Activated CD4-positive, alpha-beta T cell treated with anti-CD3 and anti-CD28 coated beads, Interleukin-2, amount 10 ng/mL, durations not matched to agents 7 days and 5 days (primary cell): ENCODE measurements at regions not wholly inside any gene's neighbourhood (a gene's known extent, or its start where the extent isn't known, plus 50 kb on each side); places are given as distances from the start of the nearest gene placed in this dataset.
"Not testable (repeated sequence)": the region's sequence is repeated elsewhere in the genome, so short reads cannot be mapped to it uniquely, and the experiment has no call there.

Source experiments
- CTCF ChIA-PET: fragments of 350-600 bp; sonication (Branson Sonifier 250); formaldehyde crosslinking; loops from one replicate; lab custom pipeline; 2021; ENCODE audit warnings: antibody characterized with exemption; lab: Charles Lee
- POLR2A ChIA-PET: fragments of 350-600 bp; sonication (Branson Sonifier 250); formaldehyde crosslinking; loops from one replicate; lab custom pipeline; 2021; ENCODE audit warnings: antibody characterized with exemption; lab: Charles Lee
- DNase-seq: peaks from one replicate; pipeline ENCODE4 v3.0.0-alpha.2; 2020
- H3K27ac Mint-ChIP-seq: one replicate; pipeline ENCODE4 v1.8.0; 2021; ENCODE audit warnings: mild to moderate bottlenecking, moderate library complexity, mixed read lengths
- H3K27me3 Mint-ChIP-seq: one replicate; pipeline ENCODE4 v1.8.0; 2021; ENCODE audit warnings: mixed read lengths
- H3K36me3 Mint-ChIP-seq: one replicate; pipeline ENCODE4 v1.8.0; 2021; ENCODE audit warnings: low read depth, mixed read lengths
- H3K4me1 Mint-ChIP-seq: one replicate; pipeline ENCODE4 v1.8.0; 2021; ENCODE audit warnings: mixed read lengths
- H3K4me3 Mint-ChIP-seq: one replicate; pipeline ENCODE4 v1.8.0; 2021; ENCODE audit warnings: mild to moderate bottlenecking, moderate library complexity, mixed read lengths
- H3K9me3 Mint-ChIP-seq: one replicate; pipeline ENCODE4 v1.8.0; 2021; ENCODE audit warnings: mixed read lengths

DNA sequence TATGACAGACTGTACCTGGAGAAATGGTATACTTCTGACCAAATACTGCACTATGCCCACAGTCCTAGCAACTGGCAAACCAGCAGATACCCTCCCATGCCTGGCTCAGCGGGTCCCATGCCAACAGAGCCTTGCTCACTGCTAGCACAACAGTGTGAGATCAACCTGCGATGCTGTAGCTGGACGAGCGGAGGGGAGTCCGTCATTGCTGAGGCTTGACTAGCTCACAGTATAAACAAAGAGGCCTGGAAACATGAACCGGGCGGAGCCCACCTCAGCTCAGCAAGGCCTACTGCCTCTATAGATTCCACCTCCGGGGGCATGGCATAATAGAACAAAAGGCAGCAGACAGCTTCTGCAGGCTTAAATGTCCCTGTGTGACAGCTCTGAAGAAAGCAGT is 93.2 kb upstream of the CAB39 start:
- Mint-ChIP-seq H3K4me3 (no peak overlapping the region), H3K4me1 (peaks cover 26% of the 10 kb centered on the region), H3K36me3 (peaks cover 13% of the 10 kb centered on the region), H3K9me3 (peaks cover 21% of the 10 kb centered on the region), H3K27me3 (no peaks in the 10 kb centered on the region), H3K27ac (no peak overlapping the region)
- ChIA-PET CTCF (no interaction called here), POLR2A (no interaction called here)
- DNase-seq: no peak

DNA sequence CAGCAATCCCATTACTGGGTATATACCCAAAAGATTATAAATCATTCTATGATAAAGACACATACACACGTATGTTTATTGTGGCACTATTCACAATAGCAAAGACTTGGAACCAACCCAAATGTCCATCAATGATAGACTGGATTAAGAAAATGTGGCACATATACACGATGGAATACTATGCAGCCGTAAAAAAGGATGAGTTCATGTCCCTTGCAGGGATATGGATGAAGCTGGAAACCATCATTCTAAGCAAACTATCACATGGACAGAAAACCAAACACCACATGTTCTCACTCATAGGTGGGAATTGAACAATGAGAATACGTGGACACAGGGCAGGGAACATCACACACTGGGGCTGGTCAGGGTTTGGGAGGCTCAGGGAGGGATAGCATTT is 87.4 kb upstream of the CAB39 start:
- Mint-ChIP-seq H3K36me3 (peaks cover 17% of the 10 kb centered on the region), H3K9me3 (peaks cover 18% of the 10 kb centered on the region), H3K4me1 (peaks cover 20% of the 10 kb centered on the region)
- CTCF ChIA-PET, DNase-seq, H3K4me3 Mint-ChIP-seq, H3K27me3 Mint-ChIP-seq, POLR2A ChIA-PET, H3K27ac Mint-ChIP-seq: not testable (repeated sequence)

DNA sequence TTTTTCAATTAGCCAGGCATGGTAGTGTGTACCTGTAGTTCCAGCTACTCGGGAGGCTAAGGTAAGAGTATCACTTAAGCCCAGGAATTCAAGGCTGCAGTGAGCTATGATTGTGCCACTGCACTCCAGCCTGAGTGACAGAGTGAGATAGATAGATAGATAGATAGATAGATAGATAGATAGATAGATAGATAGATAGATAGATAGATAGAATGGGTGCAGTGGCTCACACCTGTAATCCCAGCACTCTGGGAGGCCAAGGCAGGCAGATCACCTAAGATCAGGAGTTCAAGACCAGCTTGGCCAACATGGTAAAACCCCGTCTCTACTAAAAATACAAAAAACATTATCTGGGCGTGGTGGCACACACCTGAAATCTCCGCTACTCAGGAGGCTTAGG is 85.6 kb upstream of the CAB39 start:
- Mint-ChIP-seq H3K4me1 (peaks cover 17% of the 10 kb centered on the region), H3K36me3 (peaks cover 17% of the 10 kb centered on the region)
- POLR2A ChIA-PET, H3K27ac Mint-ChIP-seq, H3K9me3 Mint-ChIP-seq, H3K4me3 Mint-ChIP-seq, H3K27me3 Mint-ChIP-seq, DNase-seq: not testable (repeated sequence)
- CTCF ChIA-PET: interaction anchor here (0.6 to 1.6 kb wide), 5 partner anchors 16 to 577 kb away, joined by 3 to 7 read pairs (median 3); no protein-coding TSS in a partner anchor

DNA sequence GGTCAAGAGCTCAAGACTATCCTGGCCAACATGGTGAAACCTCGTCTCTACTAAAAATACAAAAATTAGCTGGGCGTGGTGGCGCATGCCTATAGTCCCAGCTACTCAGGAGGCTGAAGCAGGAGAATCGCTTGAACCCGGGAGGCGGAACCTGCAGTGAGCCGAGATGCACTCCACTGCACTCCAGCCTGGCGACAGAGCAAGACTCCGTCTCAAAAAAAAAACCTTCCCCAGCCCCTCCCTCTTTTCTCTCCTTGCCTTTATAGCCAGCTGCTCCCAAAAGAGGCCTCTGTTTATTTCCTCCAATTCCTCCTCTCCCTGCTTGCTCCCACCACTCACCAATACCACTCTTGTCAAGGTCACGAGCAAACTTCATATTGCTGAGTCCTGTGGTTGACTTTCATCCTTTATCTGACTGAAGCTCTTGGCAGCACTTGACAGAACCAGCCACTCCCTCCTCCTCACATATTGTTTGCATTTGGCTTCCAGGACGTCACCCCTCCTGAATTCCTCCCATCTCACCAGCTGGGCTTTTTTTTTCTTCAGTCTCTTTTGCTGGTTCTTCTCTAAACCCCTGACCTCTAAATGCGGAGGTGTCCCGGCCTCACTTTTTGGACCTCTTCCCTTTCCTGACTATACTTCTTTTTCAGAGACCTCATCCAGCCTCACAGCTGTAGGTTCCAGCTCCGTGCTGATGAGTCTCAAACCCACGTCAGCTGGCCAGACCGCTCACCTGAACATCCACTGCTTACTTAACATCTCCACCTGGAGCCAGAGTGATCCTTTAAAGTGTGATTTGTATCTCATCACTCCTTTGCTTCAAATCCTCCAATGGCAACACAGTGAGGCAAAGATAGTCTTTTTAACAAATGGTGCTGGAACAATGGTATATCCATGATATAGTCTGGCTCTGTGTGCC is 84.6 kb upstream of the CAB39 start:
- CTCF ChIA-PET: interaction anchor here (0.6 to 1.6 kb wide), 3 partner anchors 15 to 428 kb away, joined by 3 to 7 read pairs (median 3); no protein-coding TSS in a partner anchor
- H3K27me3 Mint-ChIP-seq: no peaks in the 10 kb centered on the region
- POLR2A ChIA-PET: no interaction called here
- peaks cover 17% of the 10 kb centered on the region for H3K4me1 Mint-ChIP-seq
- H3K36me3 Mint-ChIP-seq: peaks cover 11% of the 10 kb centered on the region
- DNase-seq: no peak
- H3K4me3 Mint-ChIP-seq: no peak overlapping the region
- H3K9me3 Mint-ChIP-seq: peaks cover 4% of the 10 kb centered on the region
- no peak overlapping the region for H3K27ac Mint-ChIP-seq

DNA sequence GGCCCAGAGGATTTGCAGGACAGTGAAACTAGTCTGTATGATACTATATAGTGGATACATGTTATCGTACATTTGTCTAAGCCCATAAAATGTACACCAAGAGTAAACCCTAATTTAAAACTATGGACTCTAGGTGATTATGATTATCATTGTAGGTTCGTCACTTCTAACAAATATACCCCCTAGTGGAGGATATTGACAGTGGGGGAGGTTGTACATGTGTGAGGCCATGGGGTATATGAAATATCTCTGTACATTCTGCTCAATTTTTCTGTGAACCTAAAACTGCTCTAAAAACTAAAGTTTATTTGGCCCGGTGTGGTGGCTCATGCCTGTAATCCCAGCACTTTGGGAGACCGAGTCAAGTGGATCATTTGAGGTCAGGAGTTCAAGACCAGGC is 81.2 kb upstream of the CAB39 start:
- no peak overlapping the region for H3K27ac Mint-ChIP-seq
- no peak overlapping the region for H3K4me3 Mint-ChIP-seq
- H3K4me1 Mint-ChIP-seq: peaks cover 18% of the 10 kb centered on the region
- H3K36me3 Mint-ChIP-seq: peaks cover 6% of the 10 kb centered on the region
- POLR2A ChIA-PET: no interaction called here
- no peak for DNase-seq
- H3K27me3 Mint-ChIP-seq: no peaks in the 10 kb centered on the region
- CTCF ChIA-PET: no interaction called here
- peaks cover 2% of the 10 kb centered on the region for H3K9me3 Mint-ChIP-seq

DNA sequence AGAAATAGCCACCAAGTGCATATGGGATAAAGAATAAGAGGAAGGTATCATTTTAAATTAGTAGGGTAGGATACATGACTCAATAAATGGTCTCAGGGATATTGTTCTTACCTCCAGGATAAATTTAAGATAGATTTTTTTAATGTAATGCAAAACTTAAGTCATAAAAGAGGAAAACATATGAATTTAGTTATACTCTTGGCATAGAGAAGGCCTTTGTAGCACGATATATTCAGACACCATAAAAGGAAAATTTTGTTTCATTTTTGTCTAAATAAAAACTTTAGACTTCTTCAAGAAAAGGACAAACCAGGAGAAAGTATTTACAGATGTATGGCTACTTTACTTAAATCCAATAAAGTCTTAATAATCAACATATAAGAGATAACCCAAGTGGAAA is 78.5 kb upstream of the CAB39 start:
- ChIA-PET POLR2A (no interaction called here), CTCF (interaction anchor here (0.7 to 1.3 kb wide), 3 partner anchors 24 to 80 kb away, joined by 3 to 4 read pairs (median 3); no protein-coding TSS in a partner anchor)
- H3K36me3 Mint-ChIP-seq: no peaks in the 10 kb centered on the region
- no peak overlapping the region for H3K4me3 Mint-ChIP-seq
- H3K4me1 Mint-ChIP-seq: peaks cover 12% of the 10 kb centered on the region
- no peak overlapping the region for H3K27ac Mint-ChIP-seq
- no peak for DNase-seq
- no peaks in the 10 kb centered on the region for H3K9me3 Mint-ChIP-seq
- H3K27me3 Mint-ChIP-seq: no peaks in the 10 kb centered on the region

DNA sequence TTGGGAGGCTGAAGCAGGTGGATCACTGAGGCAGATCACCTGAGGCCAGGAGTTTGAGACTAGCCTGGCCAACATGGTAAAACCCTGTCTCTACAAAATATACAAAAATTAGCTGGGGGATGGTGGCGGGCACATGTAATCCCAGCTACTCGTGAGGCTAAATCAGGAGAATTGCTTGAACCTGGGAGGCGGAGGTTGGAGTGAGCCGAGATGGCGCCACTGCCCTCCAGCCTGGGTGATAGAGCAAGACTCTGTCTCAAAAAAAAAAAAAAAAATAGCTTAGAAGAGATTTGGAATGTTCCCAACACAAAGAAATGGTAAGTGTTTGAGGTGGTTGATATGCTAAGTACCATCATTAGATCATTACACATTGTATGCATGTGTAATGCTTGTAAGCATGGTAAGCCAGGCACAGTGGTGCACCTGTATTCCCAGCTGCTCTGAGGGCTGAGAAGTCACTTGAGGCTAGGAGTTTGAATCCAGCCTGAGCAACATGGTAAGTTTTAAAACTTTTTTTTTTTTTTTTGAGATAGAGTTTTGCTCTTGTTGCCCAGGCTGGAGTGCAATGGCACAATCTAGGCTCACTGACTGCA is 77.8 kb upstream of the CAB39 start:
- POLR2A ChIA-PET, H3K9me3 Mint-ChIP-seq, H3K27me3 Mint-ChIP-seq, DNase-seq, H3K27ac Mint-ChIP-seq, H3K36me3 Mint-ChIP-seq, H3K4me3 Mint-ChIP-seq: not testable (repeated sequence)
- H3K4me1 Mint-ChIP-seq: peaks cover 14% of the 10 kb centered on the region
- CTCF ChIA-PET: interaction anchor here (1.0 to 1.2 kb wide), 2 partner anchors 10 to 23 kb away, joined by 3 to 4 read pairs; no protein-coding TSS in a partner anchor

DNA sequence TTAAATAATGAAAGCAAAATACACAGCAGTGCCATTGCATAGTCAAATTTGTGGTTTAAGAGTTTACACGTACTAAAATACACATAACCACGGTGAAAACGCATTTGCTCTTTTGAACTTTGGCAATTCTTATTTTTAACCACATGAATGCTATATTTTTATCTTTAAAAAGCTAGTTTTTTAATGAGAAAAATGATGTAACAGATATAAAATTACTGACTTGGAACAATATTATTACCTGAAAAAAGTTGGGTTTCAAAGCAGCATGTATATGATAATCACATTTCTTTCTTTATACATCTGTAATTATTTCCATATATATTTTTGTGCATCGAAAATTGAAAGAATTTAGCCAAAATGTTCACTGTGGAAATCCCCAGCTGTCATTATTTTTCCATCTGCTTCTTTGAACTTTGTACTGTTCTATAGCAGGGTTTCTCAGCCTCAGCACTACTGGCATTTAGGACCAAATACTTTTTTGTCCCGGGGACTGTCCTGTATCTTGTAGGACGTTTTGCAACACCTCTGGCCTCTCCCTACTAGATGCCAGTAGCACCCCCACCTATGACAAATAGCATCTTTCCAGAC is 75.9 kb upstream of the CAB39 start:
- CTCF ChIA-PET: interaction anchor here (0.8 kb wide), 1 partner anchor 9 kb away, joined by 3 read pairs; no protein-coding TSS in a partner anchor
- H3K27me3 Mint-ChIP-seq: no peaks in the 10 kb centered on the region
- no peak for DNase-seq
- no peak overlapping the region for H3K4me3 Mint-ChIP-seq
- POLR2A ChIA-PET: no interaction called here
- H3K9me3 Mint-ChIP-seq: no peaks in the 10 kb centered on the region
- peak overlapping the region; percentile 38 for H3K27ac Mint-ChIP-seq
- H3K4me1 Mint-ChIP-seq: peaks cover 16% of the 10 kb centered on the region
- no peaks in the 10 kb centered on the region for H3K36me3 Mint-ChIP-seq

DNA sequence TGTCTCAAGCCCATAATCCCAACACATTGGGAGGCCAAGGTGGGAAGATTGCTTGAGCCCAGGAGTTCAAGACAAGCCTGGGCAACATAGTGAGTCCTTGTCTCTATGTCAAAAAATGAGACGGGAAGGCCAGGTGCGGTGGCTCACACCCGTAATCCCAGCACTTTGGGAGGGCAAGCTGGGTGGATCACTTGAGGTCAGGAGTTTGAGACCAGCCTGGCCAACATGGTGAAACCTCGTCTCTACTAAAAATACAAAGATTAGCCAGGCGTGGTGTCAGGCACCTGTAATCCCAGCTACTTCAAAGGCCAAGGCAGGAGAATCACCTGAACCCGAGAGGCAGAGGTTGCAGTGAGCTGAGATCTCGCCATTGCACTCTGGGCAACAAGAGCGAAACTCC is 75.2 kb upstream of the CAB39 start:
- DNase-seq, H3K4me3 Mint-ChIP-seq, POLR2A ChIA-PET, H3K9me3 Mint-ChIP-seq, H3K36me3 Mint-ChIP-seq, CTCF ChIA-PET, H3K27ac Mint-ChIP-seq, H3K27me3 Mint-ChIP-seq: not testable (repeated sequence)
- peaks cover 22% of the 10 kb centered on the region for H3K4me1 Mint-ChIP-seq

DNA sequence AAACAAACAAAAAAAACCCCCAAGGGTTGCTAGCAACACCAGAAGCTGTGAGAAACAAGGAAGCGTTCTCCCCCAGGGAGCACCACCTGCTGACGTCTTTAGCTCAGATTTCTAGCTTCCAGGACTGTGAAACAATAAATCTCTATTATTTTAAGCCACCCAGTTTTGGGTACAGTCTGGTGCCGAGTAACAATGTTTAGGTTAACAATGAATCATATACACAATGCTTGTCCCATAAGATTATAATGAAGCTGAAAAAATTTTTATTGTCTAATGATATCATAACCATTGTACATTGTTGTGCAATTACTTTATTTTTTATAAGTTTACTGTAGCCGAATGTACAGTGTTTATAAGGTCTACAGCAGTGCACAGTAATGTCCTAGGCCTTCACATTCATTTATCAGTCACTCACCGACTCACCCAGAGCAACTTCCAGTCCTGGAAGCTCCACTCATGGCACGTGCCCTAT is 72.1 kb upstream of the CAB39 start:
- H3K36me3 Mint-ChIP-seq: peaks cover 10% of the 10 kb centered on the region
- no peaks in the 10 kb centered on the region for H3K27me3 Mint-ChIP-seq
- no peak overlapping the region for H3K27ac Mint-ChIP-seq
- CTCF ChIA-PET: interaction anchor here (0.6 to 1.3 kb wide), 3 partner anchors 9 to 169 kb away, joined by 3 to 9 read pairs (median 5); no protein-coding TSS in a partner anchor
- no peaks in the 10 kb centered on the region for H3K9me3 Mint-ChIP-seq
- no peak overlapping the region for H3K4me3 Mint-ChIP-seq
- peaks cover 45% of the 10 kb centered on the region for H3K4me1 Mint-ChIP-seq
- POLR2A ChIA-PET: interaction anchor here (0.7 kb wide), 1 partner anchor 9 kb away, joined by 4 read pairs; no protein-coding TSS in a partner anchor
- DNase-seq: no peak

DNA sequence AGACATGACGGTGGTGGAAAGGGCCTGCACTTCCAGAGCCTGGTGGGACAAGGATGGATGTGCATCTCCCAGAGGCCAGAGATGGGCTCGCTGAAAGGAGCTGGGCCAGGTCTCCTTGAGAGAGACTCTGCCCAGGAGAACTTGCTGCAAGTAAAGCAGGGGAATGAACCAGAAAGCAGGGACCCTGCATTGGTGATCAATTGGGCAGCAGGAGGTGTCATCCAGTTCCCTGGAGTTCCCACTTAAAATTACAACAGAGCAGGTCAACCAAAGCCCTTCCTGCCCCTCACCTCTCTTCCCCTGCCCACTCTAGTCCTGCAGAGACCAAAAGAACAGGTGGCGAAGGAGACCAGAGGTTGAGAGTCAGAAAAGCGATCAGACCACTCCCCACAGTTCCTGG is 69.7 kb upstream of the CAB39 start:
- ChIA-PET POLR2A (no interaction called here), CTCF (interaction anchor here (1.1 to 4.4 kb wide), 7 partner anchors 15 to 157 kb away, joined by 3 to 23 read pairs (median 3); no protein-coding TSS in a partner anchor)
- no peak for DNase-seq
- Mint-ChIP-seq H3K9me3 (peaks cover 9% of the 10 kb centered on the region), H3K4me1 (peaks cover 35% of the 10 kb centered on the region), H3K27ac (peak overlapping the region; percentile 95), H3K36me3 (peaks cover 19% of the 10 kb centered on the region), H3K4me3 (no peak overlapping the region), H3K27me3 (no peaks in the 10 kb centered on the region)

DNA sequence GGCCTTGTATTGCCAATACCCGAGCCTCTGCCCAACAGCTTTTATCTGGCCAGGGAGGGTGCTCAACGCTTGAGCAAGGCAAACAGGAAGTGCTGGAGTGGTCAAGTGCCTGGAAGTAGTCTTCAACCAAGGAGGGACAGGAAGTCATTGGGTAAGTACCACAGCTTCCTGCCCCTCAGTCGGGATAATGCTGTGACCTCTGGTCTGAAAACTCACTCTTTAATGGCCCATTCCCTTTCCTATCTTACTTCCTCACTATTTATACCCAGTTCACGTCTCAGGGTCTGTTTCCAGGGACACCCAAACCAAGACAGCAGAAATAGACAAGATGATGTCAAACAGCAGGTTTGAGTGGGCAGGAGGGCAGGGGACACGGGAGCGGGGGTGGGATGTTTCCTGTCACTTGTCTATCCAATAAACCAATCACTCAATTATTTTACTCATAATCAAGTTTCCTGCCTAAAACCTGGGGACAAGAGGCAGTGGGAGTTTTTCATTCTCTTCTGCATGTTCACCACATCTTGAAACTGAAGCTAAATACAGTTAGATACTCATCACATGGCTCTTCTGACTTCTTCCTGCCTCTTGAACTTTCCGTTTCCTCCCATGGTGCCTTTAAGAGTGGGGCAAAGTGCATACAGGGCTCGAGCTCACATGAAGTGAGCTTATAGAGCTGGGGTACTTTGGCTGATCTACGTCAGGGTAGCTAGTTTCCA is 68.9 kb upstream of the CAB39 start:
- DNase-seq: peak; percentile 58
- Mint-ChIP-seq H3K4me1 (peaks cover 34% of the 10 kb centered on the region), H3K27me3 (no peaks in the 10 kb centered on the region), H3K9me3 (peaks cover 11% of the 10 kb centered on the region), H3K36me3 (peaks cover 21% of the 10 kb centered on the region), H3K27ac (peak overlapping the region; percentile 95), H3K4me3 (peak overlapping the region; percentile 21)
- CTCF ChIA-PET: interaction anchor here (0.6 to 4.4 kb wide), 11 partner anchors 9 to 204 kb away, joined by 3 to 23 read pairs (median 4); no protein-coding TSS in a partner anchor
- POLR2A ChIA-PET: interaction anchor here (0.6 to 1.0 kb wide), 3 partner anchors 17 to 68 kb away, joined by 3 to 7 read pairs (median 5); no protein-coding TSS in a partner anchor
